NCI-H446 (cell line): ENCODE measurements at regions not wholly inside any gene's neighbourhood (a gene's known extent, or its start where the extent isn't known, plus 50 kb on each side); places are given as distances from the start of the nearest gene placed in this dataset.

Experiments
- DNase-seq, 2 experiments: peaks; one replicate each; lab custom pipeline; 2025; lab: John Stamatoyannopoulos, UW

GRCh38 chr2:9105601-9106337 is 100.8 kb upstream of the ASAP2 start:
- no peak for DNase-seq

- no peak for DNase-seq
Measured at GRCh38 chr2:9103663-9104277, 100.3 kb upstream of the MBOAT2 start.

GRCh38 chr2:9102861-9103662 is 99.6 kb upstream of the MBOAT2 start:
- no peak for DNase-seq

- DNase-seq, result no peak
Measured at GRCh38 chr2:9101763-9102425, 98.4 kb upstream of the MBOAT2 start.

- no peak for DNase-seq
Measured at GRCh38 chr2:9100080-9100876, 96.8 kb upstream of the MBOAT2 start.

- DNase-seq, result no peak
Measured at GRCh38 chr2:9099341-9099751, 95.9 kb upstream of the MBOAT2 start.

GRCh38 chr2:9097892-9098291 is 94.4 kb upstream of the MBOAT2 start:
- no peak for DNase-seq

- DNase-seq, result no peak
Measured at GRCh38 chr2:9097239-9097638, 93.8 kb upstream of the MBOAT2 start.

GRCh38 chr2:9096761-9097160 is 93.3 kb upstream of the MBOAT2 start:
- no peak for DNase-seq

GRCh38 chr2:9095690-9096089 is 92.2 kb upstream of the MBOAT2 start:
- DNase-seq, result no peak

- DNase-seq, result no peak
Measured at GRCh38 chr2:9095226-9095625, 91.7 kb upstream of the MBOAT2 start.

- DNase-seq, result no peak
Measured at GRCh38 chr2:9094117-9094516, 90.6 kb upstream of the MBOAT2 start.

GRCh38 chr2:9093324-9093723 is 89.8 kb upstream of the MBOAT2 start:
- DNase-seq, result no peak

- no peak for DNase-seq
Measured at GRCh38 chr2:9092383-9093282, 89.1 kb upstream of the MBOAT2 start.

GRCh38 chr2:9091811-9092210 is 88.3 kb upstream of the MBOAT2 start:
- DNase-seq, result no peak

GRCh38 chr2:9089831-9090230 is 86.3 kb upstream of the MBOAT2 start:
- DNase-seq, result no peak

GRCh38 chr2:9087121-9087681 is 83.7 kb upstream of the MBOAT2 start:
- peak in 1 of 2 experiments; percentile 6 for DNase-seq

GRCh38 chr2:9086465-9086864 is 83.0 kb upstream of the MBOAT2 start:
- no peak for DNase-seq

GRCh38 chr2:9085353-9085752 is 81.9 kb upstream of the MBOAT2 start:
- DNase-seq, result no peak

- no peak for DNase-seq
Measured at GRCh38 chr2:9083287-9083686, 79.8 kb upstream of the MBOAT2 start.
